ENCODE measurements at regions not wholly inside any gene's neighbourhood (a gene's known extent, or its start where the extent isn't known, plus 50 kb on each side); places are given as distances from the start of the nearest gene placed in this dataset.

- no peaks in the 10 kb centered on the region for H3K9me3 ChIP-seq (ENCODE audit: low read length)
- H3K36me3 ChIP-seq (ENCODE audit: insufficient read depth, low read length) = no peaks in the 10 kb centered on the region
- H3K27ac ChIP-seq (ENCODE audit: low read depth, low read length) = no peak overlapping the region
- H3K4me1 ChIP-seq (ENCODE audit: insufficient read depth, low read length) = no peaks in the 10 kb centered on the region
- no peak overlapping the region for H3K4me3 ChIP-seq (ENCODE audit: low read depth in 1 of 2, low read length in 2 of 2)
- no peak overlapping the region for H3K9ac ChIP-seq (ENCODE audit: low read length)
- no peaks in the 10 kb centered on the region for H3K27me3 ChIP-seq (ENCODE audit: control insufficient read depth in 1 of 2, insufficient read depth in 2 of 2, low read length in 2 of 2)
Measured at GRCh38 chr2:194954218-194954617, 702.8 kb upstream of the SLC39A10 start.

DNA sequence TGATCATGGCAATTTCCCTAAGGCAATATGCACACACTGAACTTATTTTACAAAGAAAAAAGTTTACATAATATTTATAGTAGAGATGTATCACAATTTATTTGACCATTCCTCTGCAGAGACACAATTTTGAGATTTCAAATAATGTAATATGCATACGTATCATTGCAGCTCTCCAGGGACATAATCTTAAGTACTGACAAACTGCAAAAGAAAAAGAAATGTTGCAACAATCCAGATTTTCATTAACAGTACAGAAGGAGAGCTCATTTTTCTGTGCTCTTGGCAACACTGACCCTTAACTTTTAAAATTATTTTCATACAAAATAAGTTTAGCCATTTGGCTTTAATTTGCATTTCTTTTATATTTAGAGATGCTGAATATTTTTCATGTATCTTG is 710.2 kb upstream of the SLC39A10 start:
- no peak overlapping the region for H3K4me3 ChIP-seq (ENCODE audit: low read depth in 1 of 2, low read length in 2 of 2)
- H3K27ac ChIP-seq (ENCODE audit: low read depth, low read length) = no peak overlapping the region
- no peak overlapping the region for H3K9ac ChIP-seq (ENCODE audit: low read length)
- no peaks in the 10 kb centered on the region for H3K36me3 ChIP-seq (ENCODE audit: insufficient read depth, low read length)
- no peaks in the 10 kb centered on the region for H3K27me3 ChIP-seq (ENCODE audit: control insufficient read depth in 1 of 2, insufficient read depth in 2 of 2, low read length in 2 of 2)
- no peaks in the 10 kb centered on the region for H3K9me3 ChIP-seq (ENCODE audit: low read length)
- H3K4me1 ChIP-seq (ENCODE audit: insufficient read depth, low read length) = no peaks in the 10 kb centered on the region

GRCh38 chr2:194938066-194938465 is 719.0 kb upstream of the SLC39A10 start:
- H3K36me3 ChIP-seq (ENCODE audit: insufficient read depth, low read length) = no peaks in the 10 kb centered on the region
- H3K4me3 ChIP-seq (ENCODE audit: low read depth in 1 of 2, low read length in 2 of 2) = no peak overlapping the region
- H3K4me1 ChIP-seq (ENCODE audit: insufficient read depth, low read length) = no peaks in the 10 kb centered on the region
- no peak overlapping the region for H3K27ac ChIP-seq (ENCODE audit: low read depth, low read length)
- H3K27me3 ChIP-seq (ENCODE audit: control insufficient read depth in 1 of 2, insufficient read depth in 2 of 2, low read length in 2 of 2) = no peaks in the 10 kb centered on the region
- no peaks in the 10 kb centered on the region for H3K9me3 ChIP-seq (ENCODE audit: low read length)
- no peak overlapping the region for H3K9ac ChIP-seq (ENCODE audit: low read length)

GRCh38 chr2:194927489-194927888 is 729.5 kb upstream of the SLC39A10 start:
- no peaks in the 10 kb centered on the region for H3K9me3 ChIP-seq (ENCODE audit: low read length)
- H3K27me3 ChIP-seq (ENCODE audit: control insufficient read depth in 1 of 2, insufficient read depth in 2 of 2, low read length in 2 of 2) = no peaks in the 10 kb centered on the region
- no peaks in the 10 kb centered on the region for H3K4me1 ChIP-seq (ENCODE audit: insufficient read depth, low read length)
- H3K36me3 ChIP-seq (ENCODE audit: insufficient read depth, low read length) = no peaks in the 10 kb centered on the region
- H3K27ac ChIP-seq (ENCODE audit: low read depth, low read length) = no peak overlapping the region
- H3K9ac ChIP-seq (ENCODE audit: low read length) = no peak overlapping the region
- H3K4me3 ChIP-seq (ENCODE audit: low read depth in 1 of 2, low read length in 2 of 2) = no peak overlapping the region

DNA sequence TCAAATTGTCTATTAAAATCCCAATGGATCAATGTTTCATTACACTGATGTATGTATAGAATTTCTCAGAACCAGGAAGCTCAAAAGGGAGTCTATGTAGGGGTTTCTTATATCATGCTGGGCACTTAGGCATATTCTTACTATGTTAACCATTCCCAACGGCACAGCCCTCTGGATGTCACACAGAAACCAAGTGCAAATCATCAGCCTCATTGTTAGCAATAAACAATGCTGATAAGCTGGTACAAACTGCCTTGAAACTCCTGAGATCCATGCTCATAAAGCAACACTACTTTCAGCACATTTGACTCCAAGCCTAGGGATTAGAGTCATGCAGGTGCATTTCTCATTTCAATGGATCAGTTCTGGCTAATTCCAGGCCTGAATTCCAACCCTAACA is 730.2 kb upstream of the SLC39A10 start:
- no peak overlapping the region for H3K27ac ChIP-seq (ENCODE audit: low read depth, low read length)

DNA sequence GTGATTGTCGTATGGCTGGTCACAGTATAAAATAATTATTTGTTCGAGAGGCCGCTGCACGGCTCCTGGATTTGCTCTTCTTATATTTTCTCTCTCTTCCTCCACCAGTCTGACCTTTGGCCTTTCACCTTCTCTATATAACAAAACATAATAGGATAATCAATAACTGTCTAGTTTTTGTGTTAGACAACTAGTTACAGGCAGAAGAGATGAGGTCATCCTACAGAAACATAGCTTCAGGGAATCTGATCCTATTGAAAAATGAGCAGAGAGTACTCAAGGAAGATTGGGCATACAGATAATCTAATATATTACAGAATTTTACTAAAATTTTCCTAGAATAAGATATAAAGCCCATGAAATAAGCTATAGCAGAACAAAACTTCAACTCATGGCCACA is 731.3 kb upstream of the SLC39A10 start:
- Histone ChIP-seq H3K4me3 (ENCODE audit: low read depth in 1 of 2, low read length in 2 of 2) (no peak overlapping the region), H3K9me3 (ENCODE audit: low read length) (no peaks in the 10 kb centered on the region), H3K27me3 (ENCODE audit: control insufficient read depth in 1 of 2, insufficient read depth in 2 of 2, low read length in 2 of 2) (no peaks in the 10 kb centered on the region), H3K27ac (ENCODE audit: low read depth, low read length) (no peak overlapping the region), H3K9ac (ENCODE audit: low read length) (no peak overlapping the region), H3K36me3 (ENCODE audit: insufficient read depth, low read length) (no peaks in the 10 kb centered on the region), H3K4me1 (ENCODE audit: insufficient read depth, low read length) (no peaks in the 10 kb centered on the region)

More for the DNA sequence above, 730.2 kb upstream of the SLC39A10 start:
- Histone ChIP-seq H3K27me3 (ENCODE audit: control insufficient read depth in 1 of 2, insufficient read depth in 2 of 2, low read length in 2 of 2) (no peaks in the 10 kb centered on the region), H3K4me1 (ENCODE audit: insufficient read depth, low read length) (no peaks in the 10 kb centered on the region), H3K9me3 (ENCODE audit: low read length) (no peaks in the 10 kb centered on the region), H3K36me3 (ENCODE audit: insufficient read depth, low read length) (no peaks in the 10 kb centered on the region), H3K9ac (ENCODE audit: low read length) (no peak overlapping the region), H3K4me3 (ENCODE audit: low read depth in 1 of 2, low read length in 2 of 2) (no peak overlapping the region)

DNA sequence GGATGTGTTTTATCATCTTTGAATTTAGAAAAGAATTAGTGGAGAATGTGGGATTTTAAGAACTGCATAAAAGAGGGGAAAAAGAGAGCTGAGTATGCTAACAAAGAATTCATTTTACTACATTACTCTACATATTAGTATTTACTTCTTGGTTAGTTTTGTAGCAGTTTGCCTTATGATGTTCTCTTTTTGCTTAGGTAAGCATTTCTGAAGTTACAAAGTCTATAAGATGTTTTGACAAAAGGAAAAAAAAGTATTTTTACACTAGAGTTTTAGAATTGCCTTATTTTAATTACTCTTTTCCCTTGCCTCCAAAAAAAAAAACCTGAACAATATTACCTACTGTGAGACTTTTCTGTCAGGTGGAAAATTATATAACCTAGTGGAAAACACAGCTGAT is 739.5 kb upstream of the SLC39A10 start:
- Histone ChIP-seq H3K27ac (ENCODE audit: low read depth, low read length) (no peak overlapping the region), H3K4me1 (ENCODE audit: insufficient read depth, low read length) (no peaks in the 10 kb centered on the region), H3K27me3 (ENCODE audit: control insufficient read depth in 1 of 2, insufficient read depth in 2 of 2, low read length in 2 of 2) (no peaks in the 10 kb centered on the region), H3K9me3 (ENCODE audit: low read length) (no peaks in the 10 kb centered on the region), H3K36me3 (ENCODE audit: insufficient read depth, low read length) (no peaks in the 10 kb centered on the region), H3K9ac (ENCODE audit: low read length) (no peak overlapping the region), H3K4me3 (ENCODE audit: low read depth in 1 of 2, low read length in 2 of 2) (no peak overlapping the region)

- Histone ChIP-seq H3K27ac (ENCODE audit: low read depth, low read length) (no peak overlapping the region), H3K27me3 (ENCODE audit: control insufficient read depth in 1 of 2, insufficient read depth in 2 of 2, low read length in 2 of 2) (no peaks in the 10 kb centered on the region), H3K4me3 (ENCODE audit: low read depth in 1 of 2, low read length in 2 of 2) (no peak overlapping the region), H3K9ac (ENCODE audit: low read length) (no peak overlapping the region), H3K36me3 (ENCODE audit: insufficient read depth, low read length) (no peaks in the 10 kb centered on the region), H3K4me1 (ENCODE audit: insufficient read depth, low read length) (no peaks in the 10 kb centered on the region), H3K9me3 (ENCODE audit: low read length) (no peaks in the 10 kb centered on the region)
Measured at GRCh38 chr2:194915485-194915884, 741.5 kb upstream of the SLC39A10 start.

DNA sequence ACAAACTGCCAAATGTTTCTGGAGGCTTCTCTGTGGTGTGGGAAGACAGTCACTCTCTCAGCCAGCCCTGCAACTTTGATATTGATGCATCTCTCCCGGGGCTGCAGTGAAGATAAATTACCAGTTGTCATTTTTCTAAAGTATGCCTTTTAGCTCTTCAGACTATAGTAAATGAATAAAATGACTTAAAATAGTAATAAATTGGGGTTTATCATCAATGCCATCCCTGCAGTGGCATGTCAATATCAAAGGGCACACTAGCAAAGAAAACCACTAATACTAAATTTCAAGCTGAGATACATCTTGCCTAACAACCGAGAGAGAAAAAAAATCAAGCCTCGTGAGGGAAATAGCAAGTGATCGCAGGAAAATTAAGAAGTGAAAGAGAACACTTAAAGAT is 749.5 kb upstream of the SLC39A10 start:
- H3K27me3 ChIP-seq (ENCODE audit: control insufficient read depth in 1 of 2, insufficient read depth in 2 of 2, low read length in 2 of 2) = no peaks in the 10 kb centered on the region
- no peak overlapping the region for H3K9ac ChIP-seq (ENCODE audit: low read length)
- no peak overlapping the region for H3K4me3 ChIP-seq (ENCODE audit: low read depth in 1 of 2, low read length in 2 of 2)
- H3K9me3 ChIP-seq (ENCODE audit: low read length) = no peaks in the 10 kb centered on the region
- no peaks in the 10 kb centered on the region for H3K4me1 ChIP-seq (ENCODE audit: insufficient read depth, low read length)
- no peaks in the 10 kb centered on the region for H3K36me3 ChIP-seq (ENCODE audit: insufficient read depth, low read length)
- no peak overlapping the region for H3K27ac ChIP-seq (ENCODE audit: low read depth, low read length)

DNA sequence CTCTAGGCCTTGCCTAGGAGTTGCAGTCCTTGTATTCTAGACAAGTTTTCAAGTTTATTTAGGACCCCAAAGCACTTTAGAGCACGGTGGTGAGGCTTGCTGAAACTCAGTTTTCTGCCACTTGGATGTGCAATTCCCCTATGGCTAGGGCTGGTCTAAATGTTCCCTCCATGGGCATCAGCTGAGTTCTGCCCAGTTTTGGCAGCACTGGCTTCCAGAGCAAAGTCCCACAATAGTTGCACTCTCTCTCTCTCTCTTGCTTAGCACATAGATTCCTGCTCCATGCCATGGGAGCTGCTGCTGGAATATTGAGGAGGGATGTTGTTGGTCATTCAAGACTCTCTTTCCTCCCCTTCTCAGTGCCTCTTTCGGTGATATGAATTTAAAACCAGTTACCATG is 760.2 kb upstream of the SLC39A10 start:
- Histone ChIP-seq H3K27me3 (ENCODE audit: control insufficient read depth in 1 of 2, insufficient read depth in 2 of 2, low read length in 2 of 2) (no peaks in the 10 kb centered on the region), H3K36me3 (ENCODE audit: insufficient read depth, low read length) (no peaks in the 10 kb centered on the region), H3K9ac (ENCODE audit: low read length) (no peak overlapping the region), H3K4me3 (ENCODE audit: low read depth in 1 of 2, low read length in 2 of 2) (no peak overlapping the region), H3K4me1 (ENCODE audit: insufficient read depth, low read length) (no peaks in the 10 kb centered on the region), H3K27ac (ENCODE audit: low read depth, low read length) (no peak overlapping the region), H3K9me3 (ENCODE audit: low read length) (no peaks in the 10 kb centered on the region)

GRCh38 chr2:194883711-194884110 is 773.3 kb upstream of the SLC39A10 start:
- Histone ChIP-seq H3K9me3 (ENCODE audit: low read length) (no peaks in the 10 kb centered on the region), H3K9ac (ENCODE audit: low read length) (no peak overlapping the region)

GRCh38 chr2:194870974-194871535 is 786.0 kb upstream of the SLC39A10 start:
- no peaks in the 10 kb centered on the region for H3K4me1 ChIP-seq (ENCODE audit: insufficient read depth, low read length)

More at GRCh38 chr2:194883711-194884110, 773.3 kb upstream of the SLC39A10 start:
- Histone ChIP-seq H3K4me3 (ENCODE audit: low read depth in 1 of 2, low read length in 2 of 2) (no peak overlapping the region), H3K27me3 (ENCODE audit: control insufficient read depth in 1 of 2, insufficient read depth in 2 of 2, low read length in 2 of 2) (no peaks in the 10 kb centered on the region), H3K27ac (ENCODE audit: low read depth, low read length) (no peak overlapping the region), H3K36me3 (ENCODE audit: insufficient read depth, low read length) (no peaks in the 10 kb centered on the region), H3K4me1 (ENCODE audit: insufficient read depth, low read length) (no peaks in the 10 kb centered on the region)

More at GRCh38 chr2:194870974-194871535, 786.0 kb upstream of the SLC39A10 start:
- no peak overlapping the region for H3K4me3 ChIP-seq (ENCODE audit: low read depth in 1 of 2, low read length in 2 of 2)
- H3K27ac ChIP-seq (ENCODE audit: low read depth, low read length) = no peak overlapping the region
- H3K9ac ChIP-seq (ENCODE audit: low read length) = no peak overlapping the region
- H3K9me3 ChIP-seq (ENCODE audit: low read length) = no peaks in the 10 kb centered on the region
- H3K36me3 ChIP-seq (ENCODE audit: insufficient read depth, low read length) = no peaks in the 10 kb centered on the region
- no peaks in the 10 kb centered on the region for H3K27me3 ChIP-seq (ENCODE audit: control insufficient read depth in 1 of 2, insufficient read depth in 2 of 2, low read length in 2 of 2)

All from muscle layer of colon (tissue), 2 donors.